AG09319 (cell line): ENCODE measurements at regions not wholly inside any gene's neighbourhood (a gene's known extent, or its start where the extent isn't known, plus 50 kb on each side); places are given as distances from the start of the nearest gene placed in this dataset.

Source experiments
- DNase-seq: peaks from one replicate; pipeline ENCODE4 v3.0.0-alpha.2; 2010; ENCODE audit warnings: low read depth; ENCODE audit errors: extremely low read depth
- TF ChIP-seq, protein P1 (sequence below): IDR thresholded peaks from 2 replicates; pipeline ENCODE4 v1.5.1; 2011; ENCODE audit warnings: low read depth, mild to moderate bottlenecking, inconsistent platforms, low read length, moderate library complexity

DNA sequence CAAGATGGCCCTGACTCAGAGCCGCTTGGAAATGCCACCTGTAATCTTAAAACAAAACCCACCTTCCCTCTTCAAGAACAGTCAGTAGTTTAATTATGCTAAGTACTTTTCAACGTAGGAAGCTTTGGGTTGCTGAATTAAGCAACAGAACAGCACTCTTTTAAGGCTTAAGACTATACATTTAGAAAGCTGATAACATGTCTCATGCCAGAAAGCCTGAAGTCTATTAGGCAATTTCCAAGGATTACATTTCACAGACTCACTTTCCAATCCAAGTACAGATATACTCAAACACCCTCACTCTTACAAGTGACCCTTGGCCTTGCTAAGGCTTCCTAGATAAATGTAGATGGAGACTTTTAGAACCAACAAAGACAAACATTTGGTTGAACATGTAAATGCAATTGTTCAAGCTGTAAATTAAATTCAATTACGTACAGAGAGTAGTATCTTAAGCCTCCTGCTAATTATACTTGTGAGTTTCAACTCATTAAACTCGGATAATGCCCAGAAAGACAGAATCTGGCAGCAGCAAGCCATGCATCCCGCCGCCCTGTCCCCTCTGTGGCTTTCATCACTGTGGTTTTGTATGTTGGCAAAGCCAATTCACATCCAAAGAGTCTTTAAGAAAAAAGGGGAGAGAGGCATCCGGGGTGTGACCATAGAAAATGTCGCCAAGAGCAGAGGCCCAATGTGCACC lies 283.1 kb upstream of the NRP1 start:
- no peak for DNase-seq
- TF ChIP-seq, protein P1, sequence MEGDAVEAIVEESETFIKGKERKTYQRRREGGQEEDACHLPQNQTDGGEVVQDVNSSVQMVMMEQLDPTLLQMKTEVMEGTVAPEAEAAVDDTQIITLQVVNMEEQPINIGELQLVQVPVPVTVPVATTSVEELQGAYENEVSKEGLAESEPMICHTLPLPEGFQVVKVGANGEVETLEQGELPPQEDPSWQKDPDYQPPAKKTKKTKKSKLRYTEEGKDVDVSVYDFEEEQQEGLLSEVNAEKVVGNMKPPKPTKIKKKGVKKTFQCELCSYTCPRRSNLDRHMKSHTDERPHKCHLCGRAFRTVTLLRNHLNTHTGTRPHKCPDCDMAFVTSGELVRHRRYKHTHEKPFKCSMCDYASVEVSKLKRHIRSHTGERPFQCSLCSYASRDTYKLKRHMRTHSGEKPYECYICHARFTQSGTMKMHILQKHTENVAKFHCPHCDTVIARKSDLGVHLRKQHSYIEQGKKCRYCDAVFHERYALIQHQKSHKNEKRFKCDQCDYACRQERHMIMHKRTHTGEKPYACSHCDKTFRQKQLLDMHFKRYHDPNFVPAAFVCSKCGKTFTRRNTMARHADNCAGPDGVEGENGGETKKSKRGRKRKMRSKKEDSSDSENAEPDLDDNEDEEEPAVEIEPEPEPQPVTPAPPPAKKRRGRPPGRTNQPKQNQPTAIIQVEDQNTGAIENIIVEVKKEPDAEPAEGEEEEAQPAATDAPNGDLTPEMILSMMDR, result no peak

DNA sequence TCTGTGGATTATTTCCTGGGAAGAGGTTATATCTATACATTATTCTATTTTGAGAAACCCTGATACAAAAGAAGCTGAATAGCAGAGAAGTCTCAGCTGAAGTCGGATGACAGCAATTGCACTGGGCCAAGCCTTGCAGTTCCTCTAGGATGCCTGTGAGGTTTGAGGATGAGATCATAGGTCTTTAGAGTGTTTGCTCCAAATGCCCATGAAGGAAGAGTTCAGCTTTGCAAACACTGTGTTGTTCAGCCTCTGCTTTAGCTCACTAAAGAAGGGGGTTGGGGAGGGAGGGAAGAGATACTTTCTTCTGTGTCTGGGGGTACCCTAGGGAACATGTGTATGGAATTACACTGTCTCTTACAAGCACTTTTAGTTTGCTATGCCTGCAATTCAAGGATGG lies 282.5 kb upstream of the NRP1 start:
- no peak for DNase-seq
- TF ChIP-seq, protein P1, result no peak

DNA sequence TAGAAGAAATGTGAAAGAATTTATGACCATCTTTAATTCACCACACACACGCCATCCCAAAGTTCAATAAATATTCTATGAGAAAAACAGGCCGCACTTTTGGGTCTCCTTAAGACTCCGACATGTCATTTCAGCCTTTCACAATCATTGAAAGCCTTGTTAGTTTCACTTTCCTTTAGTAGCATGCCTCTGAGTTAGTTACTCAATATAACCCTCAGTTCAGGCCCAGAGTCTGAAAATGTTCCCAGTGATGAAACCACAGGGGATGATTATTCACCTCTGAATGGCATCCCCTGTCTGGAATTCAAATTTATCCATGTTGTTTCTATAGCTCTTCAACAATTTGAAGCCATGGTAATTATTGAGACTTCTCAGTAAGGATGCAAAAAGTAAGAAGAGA lies 278.1 kb upstream of the NRP1 start:
- peak; percentile 49 for DNase-seq
- TF ChIP-seq, protein P1, result no peak

DNA sequence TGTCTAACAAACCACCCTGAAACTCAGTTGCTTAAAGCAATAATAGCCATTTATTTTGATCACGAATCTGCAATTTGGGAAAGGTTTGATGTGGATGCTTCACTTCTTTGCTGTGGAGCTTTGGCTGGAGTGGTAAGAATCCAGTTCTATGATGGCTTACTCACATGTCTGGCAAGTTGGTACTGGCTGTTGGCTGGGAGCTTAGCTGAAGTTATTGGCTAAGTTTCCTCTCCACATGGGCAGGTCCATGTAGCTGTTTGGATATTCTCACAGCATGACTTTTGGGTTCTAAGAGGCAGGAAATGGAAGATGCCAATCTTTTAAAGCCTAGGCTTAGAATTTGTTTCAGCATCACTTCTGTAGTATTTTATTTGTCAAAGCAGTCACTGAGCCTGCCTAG lies 277.6 kb upstream of the NRP1 start:
- no peak for DNase-seq
- TF ChIP-seq, protein P1, result no peak

DNA sequence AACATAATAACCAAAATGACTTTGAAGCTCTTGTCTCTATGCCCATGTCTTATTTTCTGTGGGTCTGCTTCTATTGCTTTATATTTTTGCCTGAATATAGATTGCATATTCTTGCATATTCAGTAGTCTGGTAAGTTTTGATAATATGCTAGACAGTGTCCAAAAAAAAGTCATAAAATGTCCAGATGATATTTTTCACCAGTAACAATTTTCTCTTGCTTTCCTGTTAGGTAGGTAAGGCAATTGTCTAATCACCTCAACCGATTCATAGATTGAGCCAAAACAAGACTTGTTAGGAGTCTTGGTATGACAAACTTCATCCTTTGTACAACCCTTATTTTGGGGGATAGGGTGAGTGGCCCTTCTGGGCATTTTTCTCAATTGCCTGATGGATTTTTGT lies 277.0 kb upstream of the NRP1 start:
- TF ChIP-seq, protein P1, result no peak
- no peak for DNase-seq

DNA sequence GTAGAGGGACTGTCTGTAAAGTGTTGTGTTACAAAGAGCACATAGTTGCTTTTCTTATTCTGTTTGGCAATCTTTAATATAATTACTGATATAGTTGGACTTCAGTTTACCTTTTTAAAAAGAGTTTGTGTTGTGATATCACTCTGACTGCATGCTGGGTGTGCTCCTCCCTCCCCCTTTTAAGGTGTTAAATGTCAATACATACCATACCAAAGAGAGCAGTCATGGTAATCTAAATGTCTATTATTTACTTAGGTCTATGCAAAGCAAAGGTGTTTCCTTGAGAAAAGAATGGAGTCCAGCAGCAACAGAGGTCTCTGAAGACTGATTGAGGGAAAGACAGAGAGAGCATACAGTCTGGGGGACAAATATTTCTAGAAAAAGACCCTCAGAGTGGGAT lies 275.1 kb upstream of the NRP1 start:
- no peak for DNase-seq

DNA sequence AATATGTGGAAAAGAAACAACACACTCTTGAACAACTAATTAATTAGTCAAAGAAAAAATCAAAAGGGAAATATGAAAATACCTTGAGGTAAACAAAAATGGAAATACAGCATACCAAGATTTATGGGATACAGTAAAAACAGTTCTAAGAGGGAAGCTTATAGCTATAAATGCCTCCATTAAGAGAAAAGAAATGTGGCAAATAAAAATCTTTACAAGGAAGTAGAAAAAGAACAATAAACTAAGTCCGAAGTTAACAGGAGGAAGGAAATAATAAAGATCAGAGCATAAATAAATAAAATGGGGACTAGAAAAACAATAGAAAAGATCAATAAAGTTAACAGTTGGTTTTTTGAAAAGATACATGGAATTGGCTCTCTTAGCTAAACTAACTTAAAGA lies 267.8 kb upstream of the NRP1 start:
- TF ChIP-seq, protein P1, result no peak

More for the DNA sequence above, 275.1 kb upstream of the NRP1 start:
- TF ChIP-seq, protein P1, result no peak

More for the DNA sequence above, 267.8 kb upstream of the NRP1 start:
- no peak for DNase-seq
